K562 (cell line): ENCODE measurements at regions not wholly inside any gene's neighbourhood (a gene's known extent, or its start where the extent isn't known, plus 50 kb on each side); places are given as distances from the start of the nearest gene placed in this dataset.

Experiments used
- BHLHE40 ChIP-seq: IDR thresholded peaks from 2 replicates; pipeline ENCODE4 v1.6.1; 2011; ENCODE audit warnings: low read length, improper control_type of control experiment
- CTBP1 ChIP-seq: fragments of 450-650 bp; IDR thresholded peaks from 2 replicates; pipeline ENCODE4 v1.6.1; 2016; ENCODE audit warnings: borderline replicate concordance
- CTCF ChIP-seq, 3 experiments: IDR thresholded peaks in 2 of 3; conservative IDR thresholded peaks in 1 of 3; 2 replicates each; pipeline ENCODE4 v1.5.1; 2011 to 2012; ENCODE audit warnings: low read length in 3 of 3, mild to moderate bottlenecking in 3 of 3, control low read depth in 2 of 3, improper control_type of control experiment in 1 of 3, inconsistent platforms in 1 of 3, low read depth in 1 of 3, mixed read lengths in 1 of 3, moderate library complexity in 1 of 3; ENCODE audit not compliant: insufficient read depth in 2 of 3
- CUX1 ChIP-seq: fragments of 200-800 bp; sonication (Bioruptor generic); IDR thresholded peaks from 2 replicates; pipeline ENCODE4 v1.6.1; 2016; ENCODE audit warnings: missing genetic modification characterization, missing compliant biosample characterization
- IRF1 ChIP-seq: sonication (generic); formaldehyde crosslinking; IDR thresholded peaks from 2 replicates; pipeline ENCODE4 v1.8.0; 2022; ENCODE audit warnings: missing genetic modification reagents, mild to moderate bottlenecking, borderline replicate concordance
- JUN ChIP-seq, 2 experiments: sonication (generic) in 1 of 2; formaldehyde crosslinking in 1 of 2; IDR thresholded peaks; 2 replicates each; pipeline versions ENCODE4 v1.6.1 to v1.8.0; 2012 to 2022; ENCODE audit warnings: borderline replicate concordance in 2 of 2, mild to moderate bottlenecking in 2 of 2, improper control_type of control experiment in 1 of 2, low read depth in 1 of 2, low read length in 1 of 2, missing genetic modification reagents in 1 of 2
- MAX ChIP-seq: sonication (generic); formaldehyde crosslinking; IDR thresholded peaks from 2 replicates; pipeline ENCODE4 v1.9.0; 2022; ENCODE audit warnings: mild to moderate bottlenecking, missing genetic modification reagents
- NONO ChIP-seq, 2 experiments: fragments of 200-400 bp in 1 of 2; fragments of 450-650 bp in 1 of 2; formaldehyde crosslinking in 1 of 2; IDR thresholded peaks; 2 replicates each; pipeline ENCODE4 v1.6.1; 2017; ENCODE audit warnings: low read depth in 2 of 2, mild to moderate bottlenecking in 2 of 2, moderate library complexity in 2 of 2, low read length in 1 of 2
- NR2C2 ChIP-seq, 2 experiments: fragments of 200-800 bp in 1 of 2; sonication (Bioruptor generic) in 1 of 2; sonication (generic) in 1 of 2; formaldehyde crosslinking in 1 of 2; IDR thresholded peaks; 2 replicates each; pipeline versions ENCODE4 v1.6.1 to v1.8.0; 2016 to 2022; ENCODE audit warnings: mild to moderate bottlenecking in 1 of 2, missing compliant biosample characterization in 1 of 2, missing genetic modification characterization in 1 of 2, missing genetic modification reagents in 1 of 2
- SAFB2 ChIP-seq: fragments of 200-400 bp; formaldehyde crosslinking; IDR thresholded peaks from 2 replicates; pipeline ENCODE4 v1.6.1; 2018; ENCODE audit warnings: borderline replicate concordance, low read length, low read depth, moderate library complexity; ENCODE audit not compliant: severe bottlenecking
- TAF1 ChIP-seq: IDR thresholded peaks from 2 replicates; pipeline ENCODE4 v1.6.1; 2011; ENCODE audit warnings: mild to moderate bottlenecking, low read length, moderate library complexity; ENCODE audit not compliant: insufficient read depth, control insufficient read depth, severe bottlenecking; ENCODE audit errors: extremely low read depth
- ZNF23 ChIP-seq: fragments of 250-450 bp; sonication (Bioruptor Pico); IDR thresholded peaks from 2 replicates; pipeline ENCODE4 v1.4.0; 2020; ENCODE audit warnings: mild to moderate bottlenecking
- ZNF274 ChIP-seq: IDR thresholded peaks from 2 replicates; pipeline ENCODE4 v1.6.1; 2011; ENCODE audit warnings: low read depth, mild to moderate bottlenecking, low read length, moderate library complexity, borderline replicate concordance
- ZNF41 ChIP-seq: fragments of 250-450 bp; sonication (Bioruptor Pico); conservative IDR thresholded peaks from 2 replicates; pipeline ENCODE4 v1.4.0; 2020; ENCODE audit warnings: mild to moderate bottlenecking

GRCh38 chr4:69362351-69362750 lies 82.1 kb downstream of the UGT2B28 start:
- TF ChIP-seq ZNF41 (no peak), NONO (IDR thresholded peaks at IDR 0.05; ENCODE audit: low read depth in 2 of 2, low read length in 1 of 2) (no peak), CTBP1 (no peak), CTCF (IDR thresholded peaks at IDR 0.05 in 2 of 3, conservative IDR thresholded peaks at IDR 0.05 in 1 of 3; ENCODE audit: insufficient read depth in 2 of 3, low read depth in 1 of 3, low read length in 3 of 3) (no peak), CUX1 (CRISPR knock-in tag) (no peak), ZNF23 (CRISPR knock-in tag) (no peak), ZNF274 (no peak), TAF1 (no peak), NR2C2 (CRISPR knock-in tag; IDR thresholded peaks at IDR 0.05) (no peak), NR2C2 (tag; IDR thresholded peaks at IDR 0.05) (no peak), JUN (IDR thresholded peaks at IDR 0.05; ENCODE audit: borderline replicate concordance, low read depth, low read length) (no peak), JUN (CRISPR knock-in tag; IDR thresholded peaks at IDR 0.05; ENCODE audit: borderline replicate concordance) (no peak), MAX (CRISPR knock-in tag) (no peak), IRF1 (CRISPR knock-in tag) (no peak), BHLHE40 (no peak), SAFB2 (no peak)
